Fibroblast of lung (primary cell): ENCODE measurements at regions not wholly inside any gene's neighbourhood (a gene's known extent, or its start where the extent isn't known, plus 50 kb on each side); places are given as distances from the start of the nearest gene placed in this dataset.

Experiments used
- EZH2 ChIP-seq: IDR thresholded peaks from 2 replicates; pipeline ENCODE4 v1.5.1; 2012; ENCODE audit warnings: low read length, control low read depth, mild to moderate bottlenecking; ENCODE audit errors: missing control alignments
- TF ChIP-seq, protein P1 (sequence below), 2 donors: IDR thresholded peaks in 1 of 2; conservative IDR thresholded peaks in 1 of 2; 1 replicate in 1 of 2; 2 replicates in 1 of 2; pipeline ENCODE4 v1.5.1; 2011 to 2012; ENCODE audit warnings: low read length in 2 of 2, control low read depth in 1 of 2, inconsistent platforms in 1 of 2, low read depth in 1 of 2, mild to moderate bottlenecking in 1 of 2

DNA sequence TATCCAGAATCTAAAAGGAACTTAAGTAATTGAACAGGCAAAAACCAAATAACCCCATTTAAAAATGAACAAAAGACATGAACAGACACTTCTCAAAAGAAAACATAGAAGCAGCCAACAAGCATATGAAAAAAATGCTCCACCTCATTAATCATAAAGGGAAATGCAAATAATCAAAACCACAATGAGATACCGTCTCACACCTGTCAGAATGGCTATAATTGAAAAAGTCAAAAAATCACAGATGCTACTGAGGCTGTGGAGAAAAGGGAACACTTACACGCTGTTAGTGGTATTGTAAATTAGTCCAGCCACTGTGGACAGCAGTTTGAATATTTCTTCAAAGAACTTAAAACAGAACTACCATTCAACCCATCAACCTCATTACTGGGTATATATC lies 220.7 kb downstream of the MEX3B start:
- TF ChIP-seq, protein P1, sequence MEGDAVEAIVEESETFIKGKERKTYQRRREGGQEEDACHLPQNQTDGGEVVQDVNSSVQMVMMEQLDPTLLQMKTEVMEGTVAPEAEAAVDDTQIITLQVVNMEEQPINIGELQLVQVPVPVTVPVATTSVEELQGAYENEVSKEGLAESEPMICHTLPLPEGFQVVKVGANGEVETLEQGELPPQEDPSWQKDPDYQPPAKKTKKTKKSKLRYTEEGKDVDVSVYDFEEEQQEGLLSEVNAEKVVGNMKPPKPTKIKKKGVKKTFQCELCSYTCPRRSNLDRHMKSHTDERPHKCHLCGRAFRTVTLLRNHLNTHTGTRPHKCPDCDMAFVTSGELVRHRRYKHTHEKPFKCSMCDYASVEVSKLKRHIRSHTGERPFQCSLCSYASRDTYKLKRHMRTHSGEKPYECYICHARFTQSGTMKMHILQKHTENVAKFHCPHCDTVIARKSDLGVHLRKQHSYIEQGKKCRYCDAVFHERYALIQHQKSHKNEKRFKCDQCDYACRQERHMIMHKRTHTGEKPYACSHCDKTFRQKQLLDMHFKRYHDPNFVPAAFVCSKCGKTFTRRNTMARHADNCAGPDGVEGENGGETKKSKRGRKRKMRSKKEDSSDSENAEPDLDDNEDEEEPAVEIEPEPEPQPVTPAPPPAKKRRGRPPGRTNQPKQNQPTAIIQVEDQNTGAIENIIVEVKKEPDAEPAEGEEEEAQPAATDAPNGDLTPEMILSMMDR (conservative IDR thresholded peaks at IDR 0.05 in 1 of 2, IDR thresholded peaks at IDR 0.05 in 1 of 2; ENCODE audit: low read depth in 1 of 2, low read length in 2 of 2), result no peak
- TF ChIP-seq EZH2, result no peak
